ENCODE measurements at regions not wholly inside any gene's neighbourhood (a gene's known extent, or its start where the extent isn't known, plus 50 kb on each side); places are given as distances from the start of the nearest gene placed in this dataset.

- Histone ChIP-seq H3K4me2 (ENCODE audit: low read depth, low read length, poor library complexity, severe bottlenecking) (no peak overlapping the region), H2AFZ (ENCODE audit: low read length) (no peak overlapping the region), H3K9me2 (replicated peaks; ENCODE audit: low read depth, low read length) (no peaks in the 10 kb centered on the region), H3K79me2 (ENCODE audit: insufficient read depth, low read length) (no peaks in the 10 kb centered on the region), H4K20me1 (ENCODE audit: insufficient read depth, low read length, poor library complexity, severe bottlenecking) (no peaks in the 10 kb centered on the region), H3K4me3 (ENCODE audit: low read length, poor library complexity, severe bottlenecking) (no peak overlapping the region), H3K4me1 (ENCODE audit: insufficient read depth, low read length, poor library complexity, severe bottlenecking) (no peaks in the 10 kb centered on the region), H3K9ac (ENCODE audit: low read depth, low read length, poor library complexity, severe bottlenecking) (no peak overlapping the region), H3F3A (ENCODE audit: low read depth) (no peaks in the 10 kb centered on the region), H3K9me3 (ENCODE audit: insufficient read depth, low read depth, low read length) (no peaks in the 10 kb centered on the region), H3K27me3 (ENCODE audit: insufficient read depth, low read length, poor library complexity, severe bottlenecking) (no peaks in the 10 kb centered on the region), H3K36me3 (ENCODE audit: insufficient read depth, low read length) (no peaks in the 10 kb centered on the region)
- TF ChIP-seq CTCF (conservative IDR thresholded peaks at IDR 0.05; ENCODE audit: low read length) (no peak), EZH2phosphoT487 (IDR thresholded peaks at IDR 0.05; ENCODE audit: borderline replicate concordance) (no peak)
Observed at GRCh38 chr20:62584671-62585460, 57.4 kb upstream of the SLCO4A1 start.

- no peaks in the 10 kb centered on the region for H3K9me3 ChIP-seq (ENCODE audit: insufficient read depth, low read depth, low read length)
- no peaks in the 10 kb centered on the region for H3K79me2 ChIP-seq (ENCODE audit: insufficient read depth, low read length)
- H2AFZ ChIP-seq (ENCODE audit: low read length): no peak overlapping the region
- no peaks in the 10 kb centered on the region for H3K4me1 ChIP-seq (ENCODE audit: insufficient read depth, low read length, poor library complexity, severe bottlenecking)
- H3K9me2 ChIP-seq (replicated peaks; ENCODE audit: low read depth, low read length): no peaks in the 10 kb centered on the region
- no peak overlapping the region for H3K9ac ChIP-seq (ENCODE audit: low read depth, low read length, poor library complexity, severe bottlenecking)
- TF ChIP-seq CTCF (conservative IDR thresholded peaks at IDR 0.05; ENCODE audit: low read length) (no peak), EZH2phosphoT487 (IDR thresholded peaks at IDR 0.05; ENCODE audit: borderline replicate concordance) (no peak)
- no peak overlapping the region for H3K4me3 ChIP-seq (ENCODE audit: low read length, poor library complexity, severe bottlenecking)
- no peaks in the 10 kb centered on the region for H3F3A ChIP-seq (ENCODE audit: low read depth)
- H3K36me3 ChIP-seq (ENCODE audit: insufficient read depth, low read length): no peaks in the 10 kb centered on the region
- H4K20me1 ChIP-seq (ENCODE audit: insufficient read depth, low read length, poor library complexity, severe bottlenecking): no peaks in the 10 kb centered on the region
- H3K4me2 ChIP-seq (ENCODE audit: low read depth, low read length, poor library complexity, severe bottlenecking): no peak overlapping the region
- H3K27me3 ChIP-seq (ENCODE audit: insufficient read depth, low read length, poor library complexity, severe bottlenecking): no peaks in the 10 kb centered on the region
Observed at GRCh38 chr20:62585461-62585970, 56.8 kb upstream of the SLCO4A1 start.

GRCh38 chr20:62586799-62587198 lies 55.5 kb upstream of the SLCO4A1 start:
- Histone ChIP-seq H3K27me3 (ENCODE audit: insufficient read depth, low read length, poor library complexity, severe bottlenecking) (no peaks in the 10 kb centered on the region), H3K4me3 (ENCODE audit: low read length, poor library complexity, severe bottlenecking) (no peak overlapping the region), H3K4me2 (ENCODE audit: low read depth, low read length, poor library complexity, severe bottlenecking) (no peak overlapping the region), H3K9me3 (ENCODE audit: insufficient read depth, low read depth, low read length) (no peaks in the 10 kb centered on the region), H3K79me2 (ENCODE audit: insufficient read depth, low read length) (no peaks in the 10 kb centered on the region), H3K9ac (ENCODE audit: low read depth, low read length, poor library complexity, severe bottlenecking) (no peak overlapping the region), H2AFZ (ENCODE audit: low read length) (no peak overlapping the region), H3K9me2 (replicated peaks; ENCODE audit: low read depth, low read length) (no peaks in the 10 kb centered on the region), H3F3A (ENCODE audit: low read depth) (no peaks in the 10 kb centered on the region), H3K4me1 (ENCODE audit: insufficient read depth, low read length, poor library complexity, severe bottlenecking) (no peaks in the 10 kb centered on the region), H4K20me1 (ENCODE audit: insufficient read depth, low read length, poor library complexity, severe bottlenecking) (no peaks in the 10 kb centered on the region), H3K36me3 (ENCODE audit: insufficient read depth, low read length) (no peaks in the 10 kb centered on the region)
- TF ChIP-seq EZH2phosphoT487 (IDR thresholded peaks at IDR 0.05; ENCODE audit: borderline replicate concordance): no peak
- no peak for TF ChIP-seq CTCF (conservative IDR thresholded peaks at IDR 0.05; ENCODE audit: low read length)
